ENCODE measurements at regions not wholly inside any gene's neighbourhood (a gene's known extent, or its start where the extent isn't known, plus 50 kb on each side); places are given as distances from the start of the nearest gene placed in this dataset.
"Not testable (repeated sequence)": the region's sequence is repeated elsewhere in the genome, so short reads cannot be mapped to it uniquely, and the experiment has no call there.

DNA sequence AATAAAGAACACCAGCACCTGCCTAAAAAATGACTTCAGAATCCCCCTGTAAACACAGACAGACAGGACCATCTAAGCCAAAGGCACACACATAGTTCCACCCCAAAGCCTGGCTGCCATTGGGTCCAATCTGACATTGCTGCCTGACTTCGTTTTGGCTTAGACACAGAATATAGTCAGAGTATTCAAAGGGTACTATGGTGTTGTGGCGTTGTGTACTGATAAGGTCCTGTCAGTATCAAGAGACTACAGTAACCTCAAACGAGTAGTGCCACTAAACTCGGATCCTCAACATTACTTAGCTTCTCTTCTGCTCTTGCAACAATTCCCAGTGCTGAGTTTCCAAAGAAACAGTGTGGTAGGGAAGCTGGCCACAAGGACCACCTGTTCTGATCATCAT lies 169.3 kb upstream of the NR5A2 start:
- no peak for DNase-seq

DNA sequence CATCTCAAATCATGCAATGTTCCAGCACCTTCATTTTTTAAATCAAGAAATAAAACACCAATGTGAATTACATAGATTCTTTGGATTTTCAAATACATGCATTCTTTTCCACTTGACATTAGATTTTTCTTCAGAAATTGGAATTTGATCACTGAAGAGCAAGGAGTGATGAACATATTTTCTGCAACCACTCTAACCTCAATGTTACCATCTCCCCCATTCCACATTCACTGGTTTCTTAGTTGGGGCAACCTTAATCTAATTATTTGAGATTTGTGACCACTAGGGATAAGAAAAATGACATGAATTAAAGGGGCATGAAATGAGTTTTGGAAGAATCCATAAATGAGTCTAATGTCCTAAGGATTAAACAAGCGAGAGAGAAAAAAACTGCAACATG lies 168.7 kb upstream of the NR5A2 start:
- no peak for DNase-seq

DNA sequence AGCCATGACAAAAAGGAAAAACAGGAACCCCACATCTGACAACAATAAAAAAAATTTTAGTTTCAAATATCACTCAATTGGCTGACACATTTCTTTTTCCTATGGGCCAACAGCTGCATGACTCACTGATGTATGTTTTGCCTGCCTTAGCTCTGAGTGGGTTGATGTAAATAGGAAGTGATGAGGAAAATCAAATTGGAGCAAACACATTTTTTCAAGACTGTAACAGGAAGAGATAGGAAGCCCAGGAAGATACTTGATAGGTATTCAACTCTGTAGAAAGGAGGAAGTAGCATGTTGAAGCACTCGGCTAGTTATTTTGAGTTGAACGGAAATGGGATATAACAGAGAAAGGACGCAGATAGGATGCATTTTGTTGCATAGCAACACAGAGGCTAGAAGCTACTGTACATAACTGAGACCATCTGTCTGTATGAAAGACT lies 168.0 kb upstream of the NR5A2 start:
- DNase-seq, result peak; percentile 40

DNA sequence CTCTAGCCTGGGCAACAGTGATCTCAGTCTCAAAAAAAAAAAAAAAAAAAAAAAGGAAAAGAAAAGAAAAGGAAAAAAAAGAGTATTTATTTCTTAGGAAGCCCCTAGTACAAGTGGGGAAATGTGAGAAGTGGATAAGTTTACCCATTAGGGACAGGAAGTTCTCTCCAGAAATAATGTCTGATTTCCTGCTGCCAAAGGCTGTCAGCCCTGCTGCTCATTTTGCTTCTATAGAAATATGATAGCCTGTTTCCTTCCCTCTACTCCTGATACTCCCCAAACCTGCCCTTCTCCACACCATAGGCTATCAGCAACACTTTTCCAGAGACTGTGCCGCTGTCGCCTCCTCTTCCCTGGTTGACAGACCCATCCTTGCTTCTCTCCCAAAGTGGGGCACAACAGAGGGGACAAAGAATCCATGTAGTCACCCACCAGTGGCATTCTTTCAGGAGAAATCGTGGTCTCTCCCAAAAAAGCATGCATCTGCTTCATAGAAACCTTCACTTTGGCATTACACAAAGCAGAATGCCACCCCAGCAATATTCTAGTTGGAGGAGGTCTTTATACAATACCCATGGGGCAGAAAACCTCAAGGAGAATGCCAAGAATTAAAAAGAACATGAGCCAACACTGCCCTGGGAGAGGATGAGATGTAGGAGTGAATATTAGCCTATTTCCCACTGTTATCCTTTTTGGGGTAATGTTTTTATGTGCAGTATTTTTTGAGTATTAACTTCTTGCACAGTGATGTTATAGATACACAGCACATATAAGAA lies 166.3 kb upstream of the NR5A2 start:
- DNase-seq, result no peak

DNA sequence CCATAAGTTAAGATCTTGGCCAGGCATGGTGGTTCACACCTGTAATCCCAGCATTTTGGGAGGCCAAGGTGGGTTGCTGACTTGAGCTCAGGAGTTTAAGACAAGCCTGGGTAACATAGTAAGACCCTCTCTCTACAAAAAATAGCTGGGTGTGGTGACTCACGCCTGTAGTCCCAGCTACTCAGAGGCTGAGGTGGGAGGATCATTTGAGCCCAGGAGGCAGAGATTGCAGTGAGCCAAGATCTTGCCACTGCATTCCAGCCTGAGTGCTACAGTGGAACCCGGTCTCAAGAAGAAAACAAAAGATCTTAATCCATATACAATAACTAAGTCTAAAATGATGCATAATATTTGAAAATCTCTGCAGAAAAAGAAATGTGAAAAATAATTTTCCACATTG lies 165.5 kb upstream of the NR5A2 start:
- no peak for DNase-seq

DNA sequence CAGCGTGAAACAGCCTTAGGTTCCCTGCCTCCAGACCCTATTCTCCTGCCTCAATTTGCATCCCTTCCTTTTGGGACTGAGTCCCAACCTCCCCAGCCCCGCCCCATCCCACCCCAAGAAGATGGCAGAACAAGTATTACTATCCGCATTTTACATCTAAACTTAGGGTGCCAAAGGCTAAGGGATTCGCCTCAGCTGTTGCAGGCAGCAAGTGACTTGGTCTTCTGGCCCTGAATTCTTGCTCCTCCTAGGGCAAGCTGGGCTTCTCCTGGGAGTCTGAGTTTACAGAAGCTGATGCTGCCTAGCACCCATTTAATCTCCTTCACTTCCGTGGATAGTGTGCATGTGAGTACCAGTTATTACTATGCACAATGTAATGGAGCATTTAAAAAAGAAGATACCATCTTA lies 161.3 kb upstream of the NR5A2 start:
- no peak for DNase-seq

DNA sequence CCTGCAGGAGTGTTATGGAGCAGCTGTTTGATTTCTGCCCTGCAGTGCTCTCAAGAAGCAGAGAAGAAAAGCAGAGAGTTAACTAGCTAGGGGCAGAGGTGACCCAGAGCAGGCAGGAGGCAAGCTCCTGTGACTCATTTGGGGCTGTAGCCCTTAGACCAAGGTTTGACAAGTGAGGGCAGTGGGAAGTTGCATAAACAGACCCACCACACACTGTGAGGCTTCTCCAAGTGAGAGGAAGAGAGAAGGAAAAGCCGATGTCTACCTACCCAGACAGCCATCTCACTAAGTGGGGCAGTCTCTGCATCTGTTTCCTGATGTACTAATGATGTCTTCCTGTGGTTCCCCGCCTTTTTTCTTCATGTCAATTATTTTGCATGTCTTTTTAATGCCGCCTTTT lies 159.9 kb upstream of the NR5A2 start:
- no peak for DNase-seq

DNA sequence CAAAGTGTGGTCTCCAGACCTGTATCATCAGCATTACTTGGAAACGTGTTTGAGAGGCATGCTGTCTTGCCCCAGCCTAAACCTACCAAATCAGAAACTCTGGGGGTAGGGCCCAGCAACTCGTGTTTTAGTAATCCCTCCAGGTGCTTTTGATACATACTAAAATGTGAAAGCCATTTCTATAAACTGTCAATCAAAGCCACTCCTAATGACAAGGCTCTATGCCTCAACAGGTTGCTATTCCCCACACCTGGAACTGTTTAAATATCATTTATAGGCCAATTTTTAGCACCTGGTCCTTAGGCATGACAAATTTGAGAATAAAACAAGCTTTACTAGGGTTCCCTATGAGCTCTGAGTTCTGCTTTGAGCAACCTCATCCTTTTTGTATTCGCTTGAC lies 158.7 kb upstream of the NR5A2 start:
- no peak for DNase-seq

DNA sequence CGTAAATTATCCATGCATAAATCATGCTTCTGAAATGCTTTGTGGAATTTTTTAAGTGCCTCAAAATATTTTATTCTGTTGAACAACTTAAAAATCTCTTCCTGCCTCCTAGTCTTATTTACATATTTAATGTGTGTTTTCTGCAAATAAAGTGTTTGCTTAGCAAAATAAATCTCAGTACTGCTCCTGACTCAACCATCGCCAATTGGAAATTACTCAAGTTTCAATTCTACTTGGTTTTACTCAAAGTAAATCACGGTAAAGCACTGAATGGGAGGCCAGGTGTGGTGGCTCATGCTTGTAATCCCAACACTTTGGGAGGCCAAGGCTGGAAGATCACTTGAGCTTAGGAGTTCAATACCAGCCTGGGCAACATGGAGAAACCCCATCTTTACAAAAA lies 152.2 kb upstream of the NR5A2 start:
- no peak for DNase-seq

DNA sequence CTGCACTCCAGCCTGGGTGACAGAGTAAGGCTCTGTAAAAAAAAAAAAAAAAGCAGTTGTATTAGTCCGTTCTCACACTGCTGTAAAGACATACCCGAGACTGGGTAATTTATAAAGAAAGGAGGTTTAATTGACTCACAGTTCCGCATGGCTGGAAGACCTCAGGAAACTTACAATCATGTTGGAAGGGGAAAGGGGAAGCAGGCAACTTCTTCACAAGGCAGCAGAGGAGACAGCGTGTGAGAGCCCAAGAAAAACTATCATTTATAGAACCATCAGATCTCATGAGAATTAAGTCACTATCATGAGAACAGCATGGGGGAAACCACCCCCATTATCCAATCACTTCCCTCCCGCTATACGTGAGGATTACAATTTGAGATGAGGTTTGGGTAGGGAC lies 151.7 kb upstream of the NR5A2 start:
- no peak for DNase-seq

DNA sequence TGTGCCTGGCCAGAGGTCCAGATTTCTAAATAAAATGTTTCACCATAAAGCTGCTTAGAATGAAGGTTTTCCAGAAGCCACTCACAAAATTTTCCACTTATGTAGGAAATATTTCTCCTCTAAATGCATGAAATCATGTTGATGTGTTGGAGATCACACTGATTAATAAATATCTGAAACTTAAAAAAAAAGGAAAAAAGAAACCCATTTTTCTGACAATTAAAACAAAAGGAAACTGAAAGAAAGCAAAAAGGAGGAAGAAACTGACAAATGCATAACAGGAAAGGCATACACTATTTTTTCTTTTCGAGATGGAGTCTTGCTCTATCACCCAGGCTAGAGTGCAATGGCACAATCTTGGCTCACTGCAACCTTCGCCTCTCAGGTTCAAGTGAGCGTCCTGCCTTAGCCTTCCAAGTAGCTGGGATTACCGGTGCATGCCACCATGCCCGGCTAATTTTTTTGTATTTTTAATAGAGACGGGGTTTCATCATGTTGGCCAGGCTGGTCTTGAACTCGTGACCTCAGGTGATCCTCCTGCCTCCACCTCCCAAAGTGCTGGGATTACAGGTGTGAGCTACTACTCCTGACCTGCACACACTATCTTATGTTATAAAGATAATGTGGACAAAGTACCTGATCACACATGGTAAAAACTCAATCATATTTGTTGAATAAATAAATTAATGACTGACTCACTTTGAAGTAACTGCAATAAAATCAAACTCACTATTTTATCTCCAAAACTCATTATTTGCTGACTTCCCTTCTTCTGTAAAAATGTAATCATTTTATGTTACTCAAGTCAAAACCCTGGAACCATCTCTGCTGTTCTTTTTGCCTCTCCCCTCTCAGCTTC lies 149.8 kb upstream of the NR5A2 start:
- DNase-seq, result no peak

DNA sequence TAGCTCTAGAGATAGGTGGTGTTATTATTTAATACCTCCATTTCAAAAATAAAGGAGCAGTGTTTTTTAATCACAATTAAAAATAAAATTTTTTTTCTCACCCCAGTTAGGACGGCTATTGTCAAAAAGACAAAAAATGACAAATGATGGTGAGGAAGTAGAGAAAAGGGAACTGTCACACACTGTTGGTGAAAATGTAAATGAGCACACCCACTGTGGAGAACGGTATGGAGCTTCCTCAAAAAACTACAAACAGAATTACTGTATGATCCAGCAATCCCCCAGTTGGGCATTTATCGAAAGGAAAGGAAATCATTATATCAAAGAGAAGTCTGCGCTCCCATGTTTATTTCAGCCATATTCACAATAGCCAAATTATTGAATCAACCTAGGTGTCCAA lies 148.7 kb upstream of the NR5A2 start:
- no peak for DNase-seq

DNA sequence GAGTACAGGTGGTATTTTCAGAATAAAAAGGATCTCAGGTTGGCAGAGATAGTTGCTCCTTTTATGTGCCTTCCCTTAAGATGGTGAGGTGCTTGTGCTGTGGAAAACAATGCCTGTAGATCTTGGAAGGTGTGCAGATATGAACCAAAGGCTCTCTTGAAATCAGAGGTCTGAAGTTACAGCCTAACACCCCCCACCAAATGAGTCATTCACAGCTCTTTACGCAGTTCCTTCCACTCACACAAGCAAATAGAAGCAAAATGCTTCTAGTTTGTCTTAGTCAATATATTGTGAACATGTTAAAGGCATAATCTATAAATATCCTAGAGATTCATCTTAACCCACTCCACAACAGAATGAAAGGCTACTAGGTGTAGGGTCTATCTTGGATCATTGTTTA lies 128.9 kb upstream of the NR5A2 start:
- DNase-seq, result no peak

DNA sequence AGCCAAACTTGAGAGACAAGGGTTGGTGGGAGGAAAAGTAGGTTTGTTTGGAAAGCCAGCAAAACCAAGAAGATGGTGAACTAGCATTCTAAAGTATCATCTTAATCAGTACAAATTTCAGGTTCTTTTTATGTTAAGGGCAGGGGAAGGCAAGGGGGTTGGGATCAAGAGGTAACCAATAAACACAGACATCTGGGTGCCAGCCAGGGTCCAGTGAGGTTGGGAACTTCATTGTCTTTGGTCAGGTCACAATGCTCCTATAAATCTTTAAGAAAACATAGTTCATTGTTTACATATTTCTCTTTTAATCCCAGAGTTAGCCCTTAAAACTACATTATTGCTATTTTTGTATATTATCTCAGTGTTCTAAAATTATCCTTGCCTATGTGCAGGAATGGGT lies 126.2 kb upstream of the NR5A2 start:
- DNase-seq, result no peak

DNA sequence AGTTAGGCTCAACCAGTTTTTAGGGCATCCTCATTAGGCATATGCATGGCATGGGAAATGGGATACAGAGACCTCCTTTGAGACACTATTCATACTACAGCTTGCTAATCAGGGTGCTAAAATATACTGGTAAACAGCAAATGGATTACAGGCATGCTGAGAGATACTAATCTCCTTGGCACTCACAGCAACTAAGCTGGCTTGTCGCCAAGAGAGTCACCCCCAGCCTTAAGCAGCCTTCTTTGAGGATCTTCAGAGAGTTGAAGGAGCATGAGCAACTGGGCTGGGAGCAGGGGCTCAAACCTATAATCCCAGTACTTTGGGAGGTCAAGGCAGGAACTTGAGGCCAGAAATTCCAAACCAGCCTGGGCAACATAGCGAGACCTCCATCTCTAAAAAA lies 120.1 kb upstream of the NR5A2 start:
- peak; percentile 2 for DNase-seq

DNA sequence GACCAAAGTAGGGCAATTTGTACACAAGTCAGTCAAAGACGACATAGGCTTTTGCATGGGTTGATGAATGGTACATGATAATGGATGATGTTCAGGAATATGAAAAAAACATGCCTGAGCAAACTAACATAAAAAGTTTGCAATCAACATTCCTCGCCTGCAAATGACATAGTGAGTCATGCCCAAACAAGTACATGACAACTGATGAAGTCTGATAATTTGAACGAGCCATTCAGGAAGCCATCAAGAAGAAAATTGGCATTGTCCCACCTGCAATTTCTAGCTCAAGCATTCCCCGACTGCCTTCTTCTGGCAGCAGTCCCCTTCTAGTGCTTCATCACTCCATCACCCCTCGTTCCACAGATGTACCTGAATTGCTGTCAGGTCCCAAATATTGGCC lies 118.4 kb upstream of the NR5A2 start:
- no peak for DNase-seq

DNA sequence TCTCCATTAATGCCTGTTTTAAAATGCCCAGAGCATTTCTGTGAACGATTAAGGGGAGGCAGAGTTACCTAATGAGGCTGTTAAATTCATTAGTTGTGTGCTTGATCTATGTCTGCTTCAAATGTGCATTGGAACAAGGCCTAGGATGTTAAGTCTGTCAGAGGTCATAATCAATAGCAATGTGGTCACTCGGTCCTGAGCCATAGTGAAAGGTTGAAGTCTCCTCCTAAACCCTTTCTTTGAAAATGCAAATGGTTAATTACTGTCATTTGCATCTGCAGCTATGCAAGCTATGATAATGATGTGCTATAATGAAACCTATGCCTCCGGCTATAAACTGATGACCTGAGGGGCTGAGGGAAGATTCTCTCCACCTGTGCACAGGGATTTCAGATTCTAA lies 114.2 kb upstream of the NR5A2 start:
- DNase-seq, result no peak

DNA sequence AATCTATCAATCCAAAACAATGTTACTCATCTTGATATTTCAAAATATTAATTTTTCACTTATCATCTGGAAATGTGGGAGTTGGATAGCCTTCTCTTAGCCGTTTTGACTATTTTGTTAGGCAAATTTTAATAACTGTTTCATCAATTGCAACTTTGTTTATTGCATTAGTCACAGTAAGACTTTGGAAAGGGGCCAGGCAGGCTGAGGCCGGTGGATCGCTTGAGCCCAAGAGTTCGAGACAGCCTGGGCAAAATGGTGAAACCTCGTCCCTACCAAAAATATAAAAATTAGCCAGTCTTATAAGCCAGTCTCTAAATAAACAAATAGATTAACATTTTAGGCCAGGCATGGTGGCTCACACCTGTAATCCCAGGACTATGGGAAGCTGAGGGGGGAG lies 113.0 kb upstream of the NR5A2 start:
- DNase-seq, result no peak

DNA sequence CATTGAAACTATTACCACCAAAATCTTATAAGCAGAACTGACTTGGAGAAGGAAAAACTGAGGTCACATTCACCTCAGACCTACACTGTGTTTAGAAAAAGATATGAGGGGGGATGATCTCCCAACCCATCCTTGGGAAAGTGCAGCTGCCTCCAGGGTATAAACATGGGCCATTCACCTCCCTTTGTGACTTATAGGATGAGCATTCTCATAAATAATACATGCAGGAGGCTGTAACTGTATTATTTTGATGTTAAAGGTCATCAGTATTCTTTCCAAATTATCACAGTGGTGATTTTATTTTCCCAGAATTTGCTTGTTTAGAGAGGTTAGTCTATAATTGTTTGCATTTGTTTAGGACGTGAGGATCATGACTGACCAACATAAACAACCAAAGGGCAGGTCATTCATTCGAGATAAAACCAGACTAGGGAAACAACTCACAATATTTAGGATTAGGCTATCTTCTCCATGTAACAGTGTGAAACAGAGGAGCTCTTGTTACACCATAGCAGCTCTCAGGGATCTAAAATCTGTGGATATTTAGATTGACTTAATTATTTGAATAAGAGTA lies 109.2 kb upstream of the NR5A2 start:
- DNase-seq, result no peak

DNA sequence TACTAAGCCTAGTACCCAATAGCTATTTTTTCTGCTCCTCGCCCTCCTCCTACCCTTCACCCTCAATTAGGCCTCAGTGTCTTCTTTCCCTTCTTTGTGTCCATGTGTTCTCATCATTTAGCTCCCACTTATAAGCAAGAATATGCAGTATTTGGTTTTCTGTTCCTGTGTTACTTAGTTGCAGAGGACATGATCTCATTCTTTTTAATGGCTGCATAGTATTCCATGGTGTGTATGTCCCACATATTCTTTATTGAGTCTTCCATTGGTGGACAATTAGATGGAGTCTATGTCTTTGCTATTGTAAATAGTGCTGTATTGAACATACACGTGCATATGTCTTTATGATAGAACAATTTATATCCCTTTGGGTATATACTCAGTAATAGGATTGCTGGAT lies 106.9 kb upstream of the NR5A2 start:
- no peak for DNase-seq

DNA sequence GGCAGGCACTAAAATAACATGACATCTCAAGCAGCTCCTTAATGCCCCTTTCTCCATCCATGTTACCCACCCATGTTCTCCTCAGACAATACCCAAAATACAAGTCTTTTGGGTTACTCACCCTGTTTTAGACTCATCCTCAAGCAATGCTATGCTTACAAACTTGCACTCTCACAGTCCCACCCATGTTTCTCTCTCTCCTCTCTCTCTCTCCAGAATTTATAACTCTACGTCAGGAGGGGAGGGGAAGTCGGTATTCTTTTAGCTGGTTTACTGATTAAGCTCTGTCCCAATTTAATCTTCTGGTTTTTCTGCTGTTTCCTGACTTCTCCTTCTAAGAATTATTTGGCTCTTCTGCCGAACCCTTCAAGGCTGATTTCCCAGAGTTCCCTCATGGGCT lies 98.0 kb upstream of the NR5A2 start:
- no peak for DNase-seq

DNA sequence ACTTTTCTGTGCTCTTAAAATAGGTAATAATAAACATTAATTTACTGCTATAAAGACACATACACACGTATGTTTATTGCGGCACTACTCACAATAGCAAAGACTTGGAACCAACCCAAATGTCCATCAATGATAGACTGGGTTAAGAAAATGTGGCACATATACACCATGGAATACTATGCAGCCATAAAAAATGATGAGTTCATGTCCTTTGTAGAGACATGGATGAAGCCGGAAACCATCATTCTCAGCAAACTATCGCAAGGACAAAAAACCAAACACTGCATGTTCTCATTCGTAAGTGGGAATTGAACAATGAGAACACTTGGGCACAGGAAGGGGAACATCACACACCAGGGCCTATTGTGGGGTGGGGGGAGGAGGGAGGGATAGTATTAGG lies 97.4 kb upstream of the NR5A2 start:
- DNase-seq, result not testable (repeated sequence)

DNA sequence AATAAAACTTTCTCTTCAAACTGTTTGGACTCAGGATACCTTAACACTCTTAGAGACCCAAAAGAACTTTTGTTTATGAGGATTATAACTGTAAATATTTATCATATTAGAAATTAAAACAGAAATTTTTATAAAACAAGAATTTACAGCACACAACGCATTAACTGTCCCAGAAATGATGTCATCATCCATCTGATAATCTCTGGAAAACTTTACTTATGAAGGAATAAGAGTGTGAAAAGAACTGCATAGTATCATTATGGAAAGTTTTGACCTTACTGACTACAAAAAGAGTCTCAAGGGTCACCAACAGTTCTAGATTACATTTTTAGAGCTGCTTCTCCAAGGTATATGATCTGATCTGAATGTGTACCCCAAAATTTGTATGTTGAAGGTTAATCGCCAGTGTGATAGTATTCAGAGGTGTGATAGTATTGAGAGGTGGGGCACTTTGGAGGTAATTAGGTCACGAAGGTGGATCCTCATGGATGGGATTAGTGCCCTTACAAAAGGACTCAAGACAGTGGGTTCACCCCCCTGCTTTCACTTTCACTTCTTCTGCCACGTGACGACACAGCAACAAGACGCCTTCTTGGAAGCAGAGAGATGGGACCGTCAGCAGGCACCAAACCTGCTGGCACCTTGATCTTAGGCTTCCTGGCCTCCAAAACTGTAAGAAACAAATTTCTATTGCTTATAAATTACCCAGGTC lies 95.7 kb upstream of the NR5A2 start:
- no peak for DNase-seq

Data from tongue (tissue), 1 donor.